SJSA1 (cell line): ENCODE measurements at regions not wholly inside any gene's neighbourhood (a gene's known extent, or its start where the extent isn't known, plus 50 kb on each side); places are given as distances from the start of the nearest gene placed in this dataset.
"Not testable (repeated sequence)": the region's sequence is repeated elsewhere in the genome, so short reads cannot be mapped to it uniquely, and the experiment has no call there.

Source experiments
- DNase-seq, 2 experiments: peaks; one replicate each; pipeline ENCODE4 v3.0.0-alpha.2; 2015 to 2020; ENCODE audit warnings: low spot score in 2 of 2, low read depth in 1 of 2
- H3K27ac ChIP-seq: fragments of 250-450 bp; sonication (Bioruptor Pico); 2 replicates; pipeline ENCODE4 v1.5.1; 2020; ENCODE audit warnings: mild to moderate bottlenecking, moderate library complexity
- H3K27me3 ChIP-seq: fragments of 250-450 bp; sonication (Bioruptor Pico); replicated peaks from 2 replicates; pipeline ENCODE4 v1.5.1; 2020; ENCODE audit warnings: mild to moderate bottlenecking, moderate library complexity
- H3K36me3 ChIP-seq: fragments of 250-450 bp; sonication (Bioruptor Pico); 2 replicates; pipeline ENCODE4 v1.5.1; 2020; ENCODE audit warnings: mild to moderate bottlenecking
- H3K4me1 ChIP-seq: fragments of 250-450 bp; sonication (Bioruptor Pico); replicated peaks from 2 replicates; pipeline ENCODE4 v1.6.1; 2021; ENCODE audit warnings: mild to moderate bottlenecking
- H3K4me3 ChIP-seq: fragments of 250-450 bp; sonication (Bioruptor Pico); 2 replicates; pipeline ENCODE4 v1.5.1; 2020; ENCODE audit warnings: mild to moderate bottlenecking
- H3K9me3 ChIP-seq: fragments of 250-450 bp; sonication (Bioruptor Pico); replicated peaks from 2 replicates; pipeline ENCODE4 v1.5.1; 2020; ENCODE audit warnings: mild to moderate bottlenecking

GRCh38 chrX:65873385-65873784, 166.5 kb downstream of the VSIG4 start:
- DNase-seq, result no peak
- no peaks in the 10 kb centered on the region for H3K27me3 ChIP-seq
- H3K9me3 ChIP-seq, result no peaks in the 10 kb centered on the region
- H3K36me3 ChIP-seq, result no peaks in the 10 kb centered on the region
- no peaks in the 10 kb centered on the region for H3K4me1 ChIP-seq
- no peak overlapping the region for H3K4me3 ChIP-seq
- H3K27ac ChIP-seq, result no peak overlapping the region

DNA sequence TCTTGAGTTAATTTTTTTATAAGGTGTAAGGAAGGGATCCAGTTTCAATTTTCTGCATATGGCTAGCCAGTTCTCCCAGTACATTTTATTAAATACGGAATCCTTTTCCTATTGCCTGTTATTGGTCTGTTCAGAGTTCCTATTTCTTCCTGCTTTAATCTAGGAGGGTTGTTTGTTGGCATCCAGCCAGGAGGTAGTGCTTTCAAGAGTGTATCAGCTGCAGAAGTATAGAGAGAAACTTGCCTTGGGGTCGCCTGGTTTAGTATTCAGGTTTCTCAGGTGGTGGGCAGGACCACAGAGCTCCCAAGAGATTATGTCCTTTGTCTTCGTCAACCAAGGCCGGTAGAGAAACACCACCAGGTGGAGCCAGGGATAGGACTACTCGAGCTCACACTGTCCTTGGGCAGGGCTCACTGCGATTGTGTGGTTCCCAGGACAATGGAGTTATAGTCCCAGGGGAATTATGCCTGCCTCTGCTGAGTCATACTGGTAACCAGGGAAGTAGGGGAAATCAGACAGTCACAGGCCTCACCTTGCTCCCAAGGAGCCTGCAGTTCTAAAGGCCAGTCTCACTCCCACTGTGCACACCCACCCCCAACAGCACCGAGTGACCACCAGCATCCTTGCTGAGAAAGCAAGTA, 168.1 kb downstream of the VSIG4 start:
- peak; percentile 8 to 44 for DNase-seq
- H3K27me3 ChIP-seq, result no peaks in the 10 kb centered on the region
- no peaks in the 10 kb centered on the region for H3K4me1 ChIP-seq
- no peaks in the 10 kb centered on the region for H3K9me3 ChIP-seq
- no peak overlapping the region for H3K27ac ChIP-seq
- H3K36me3 ChIP-seq, result no peaks in the 10 kb centered on the region
- no peak overlapping the region for H3K4me3 ChIP-seq

- H3K4me3 ChIP-seq, H3K9me3 ChIP-seq, H3K27ac ChIP-seq, H3K36me3 ChIP-seq, H3K4me1 ChIP-seq, H3K27me3 ChIP-seq, DNase-seq: not testable (repeated sequence)
These were observed 169.3 kb downstream of the VSIG4 start for GRCh38 chrX:65870544-65870943.

DNA sequence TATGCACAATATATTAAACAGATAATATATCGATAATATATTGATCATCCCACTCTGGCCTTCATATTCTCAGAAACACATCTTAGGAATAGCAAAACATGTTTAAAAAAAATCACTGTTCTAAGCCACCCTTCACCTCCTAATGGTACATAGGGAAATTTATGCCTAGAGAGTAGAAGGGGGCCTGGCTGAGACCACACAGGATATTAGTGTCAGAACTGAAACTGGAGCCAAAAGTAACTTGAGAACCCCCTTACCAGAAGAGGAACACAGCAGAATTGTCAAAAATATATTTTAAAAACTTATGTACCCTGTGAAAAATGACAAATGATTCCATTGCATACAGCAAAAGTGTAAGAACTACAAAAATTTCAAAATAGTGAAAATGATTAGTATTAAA, 173.1 kb downstream of the VSIG4 start:
- Histone ChIP-seq H3K27me3 (no peaks in the 10 kb centered on the region), H3K4me3 (no peak overlapping the region), H3K4me1 (no peaks in the 10 kb centered on the region), H3K9me3 (no peaks in the 10 kb centered on the region), H3K27ac (no peak overlapping the region), H3K36me3 (no peaks in the 10 kb centered on the region)
- DNase-seq, result no peak

- Histone ChIP-seq H3K27me3 (no peaks in the 10 kb centered on the region), H3K9me3 (no peaks in the 10 kb centered on the region), H3K4me1 (no peaks in the 10 kb centered on the region), H3K27ac (no peak overlapping the region), H3K36me3 (no peaks in the 10 kb centered on the region), H3K4me3 (no peak overlapping the region)
- DNase-seq, result no peak
These were observed 173.7 kb downstream of the VSIG4 start for GRCh38 chrX:65866146-65866545.

DNA sequence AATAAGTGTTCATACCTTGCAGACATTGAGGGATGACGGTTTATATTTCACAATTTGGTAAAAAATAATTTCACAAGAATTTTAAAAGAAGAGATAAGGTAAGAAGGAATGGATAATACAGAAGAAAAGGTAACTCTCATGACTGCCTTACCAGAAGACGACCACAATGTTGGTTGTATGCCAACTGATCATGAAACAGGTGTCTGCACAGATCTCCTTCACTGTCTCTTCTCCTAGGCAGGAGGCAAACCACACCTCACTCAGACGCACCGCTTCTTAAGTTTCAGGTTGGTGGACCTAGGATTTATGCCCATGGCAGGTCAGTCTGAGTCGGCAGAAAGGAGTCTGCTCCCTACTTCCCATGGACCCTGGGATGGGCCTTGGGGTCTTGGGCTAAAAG, 177.2 kb downstream of the VSIG4 start:
- Histone ChIP-seq H3K9me3 (no peaks in the 10 kb centered on the region), H3K27me3 (no peaks in the 10 kb centered on the region), H3K4me3 (no peak overlapping the region), H3K4me1 (no peaks in the 10 kb centered on the region), H3K27ac (no peak overlapping the region), H3K36me3 (no peaks in the 10 kb centered on the region)
- DNase-seq, result no peak

DNA sequence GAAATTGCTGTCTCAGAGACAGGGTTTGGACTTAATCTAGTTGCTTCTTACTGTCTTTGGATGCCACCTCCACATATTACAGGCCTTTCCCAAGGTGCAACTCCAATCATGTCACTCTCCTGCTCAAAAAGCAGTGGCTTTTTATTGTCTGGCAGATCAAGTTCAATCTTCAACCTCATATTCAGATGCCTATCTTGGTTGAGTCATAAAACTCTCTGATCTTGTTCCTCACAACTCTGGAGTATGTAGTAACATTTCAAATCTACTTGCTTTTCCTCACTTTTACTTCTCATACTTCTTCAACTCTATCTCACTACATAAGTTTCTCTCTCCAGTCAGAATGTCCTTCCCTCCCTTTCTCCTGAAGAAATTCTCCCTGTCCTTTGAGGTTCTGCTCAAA, 180.6 kb downstream of the VSIG4 start:
- DNase-seq, result no peak
- Histone ChIP-seq H3K27me3 (no peaks in the 10 kb centered on the region), H3K9me3 (no peaks in the 10 kb centered on the region), H3K27ac (no peak overlapping the region), H3K4me3 (no peak overlapping the region), H3K4me1 (no peaks in the 10 kb centered on the region), H3K36me3 (no peaks in the 10 kb centered on the region)

DNA sequence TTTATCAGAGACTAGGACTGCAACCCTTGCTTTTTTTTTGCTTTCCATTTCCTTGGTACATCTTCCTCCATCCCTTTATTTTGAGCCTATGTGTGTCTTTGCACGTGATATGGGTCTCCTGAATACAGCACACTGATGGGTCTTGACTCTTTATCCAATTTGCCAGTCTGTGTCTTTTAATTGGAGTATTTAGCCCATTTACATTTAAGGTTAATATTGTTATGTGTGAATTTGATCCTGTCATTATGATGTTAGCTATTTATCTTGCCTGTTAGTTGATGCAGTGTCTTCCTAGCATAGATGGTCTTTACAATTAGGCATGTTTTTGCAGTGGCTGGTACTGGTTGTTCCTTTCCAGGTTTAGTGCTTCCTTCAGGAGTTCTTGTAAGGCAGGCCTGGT, 185.4 kb downstream of the VSIG4 start:
- not testable (repeated sequence) for H3K4me3 ChIP-seq, H3K9me3 ChIP-seq, H3K27me3 ChIP-seq, H3K4me1 ChIP-seq, H3K27ac ChIP-seq, H3K36me3 ChIP-seq, DNase-seq

DNA sequence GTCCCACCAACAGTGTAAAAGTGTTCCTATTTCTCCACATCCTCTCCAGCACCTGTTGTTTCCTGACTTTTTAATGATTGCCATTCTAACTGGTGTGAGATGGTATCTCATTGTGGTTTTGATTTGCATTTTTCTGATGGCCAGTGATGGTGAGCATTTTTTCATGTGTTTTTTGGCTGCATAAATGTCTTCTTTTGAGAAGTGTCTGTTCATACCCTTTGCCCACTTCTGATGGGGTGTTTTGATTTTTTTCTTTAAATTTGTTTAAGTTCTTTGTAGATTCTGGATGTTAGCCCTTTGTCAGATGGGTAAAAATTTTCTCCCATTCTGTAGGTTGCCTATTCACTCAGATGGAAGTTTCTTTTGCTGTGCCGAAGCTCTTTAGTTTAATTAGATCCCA, 183.9 kb downstream of the MSN start:
- H3K4me1 ChIP-seq, H3K36me3 ChIP-seq, H3K9me3 ChIP-seq, H3K27ac ChIP-seq, DNase-seq, H3K4me3 ChIP-seq, H3K27me3 ChIP-seq: not testable (repeated sequence)

- not testable (repeated sequence) for H3K4me3 ChIP-seq
These were observed 183.4 kb downstream of the MSN start for GRCh38 chrX:65850821-65851220.

GRCh38 chrX:65846974-65847373, 179.5 kb downstream of the MSN start:
- no peaks in the 10 kb centered on the region for H3K9me3 ChIP-seq
- no peak overlapping the region for H3K4me3 ChIP-seq
- H3K27me3 ChIP-seq, result no peaks in the 10 kb centered on the region
- H3K4me1 ChIP-seq, result no peaks in the 10 kb centered on the region
- DNase-seq, result no peak
- no peaks in the 10 kb centered on the region for H3K36me3 ChIP-seq
- H3K27ac ChIP-seq, result no peak overlapping the region

More at GRCh38 chrX:65850821-65851220, 183.4 kb downstream of the MSN start:
- not testable (repeated sequence) for DNase-seq, H3K4me1 ChIP-seq, H3K27ac ChIP-seq, H3K27me3 ChIP-seq, H3K36me3 ChIP-seq, H3K9me3 ChIP-seq

GRCh38 chrX:65841263-65841662, 173.8 kb downstream of the MSN start:
- H3K4me3 ChIP-seq, result no peak overlapping the region
- no peaks in the 10 kb centered on the region for H3K27me3 ChIP-seq
- H3K9me3 ChIP-seq, result no peaks in the 10 kb centered on the region
- H3K36me3 ChIP-seq, result no peaks in the 10 kb centered on the region
- no peaks in the 10 kb centered on the region for H3K4me1 ChIP-seq
- no peak for DNase-seq
- H3K27ac ChIP-seq, result no peak overlapping the region

DNA sequence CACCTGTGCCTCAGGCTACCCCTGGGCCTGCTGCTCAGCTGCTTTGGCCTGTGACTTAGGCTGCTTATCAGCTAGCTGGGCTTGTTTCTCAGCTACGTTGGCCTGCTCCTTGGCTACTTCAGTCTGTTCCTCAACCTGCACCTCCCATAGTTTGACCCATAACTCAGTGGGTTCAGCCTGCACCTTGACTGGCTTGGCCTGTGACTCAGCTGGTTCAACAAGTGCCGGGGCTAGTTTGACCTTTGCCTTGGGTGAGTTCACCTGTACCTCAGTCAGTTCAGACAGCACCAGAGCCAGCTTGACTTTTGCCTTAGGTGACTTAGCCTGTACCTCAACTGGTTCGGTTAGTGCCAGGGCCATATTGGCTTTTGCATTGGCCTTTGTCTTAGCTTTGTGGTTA, 171.2 kb downstream of the MSN start:
- no peaks in the 10 kb centered on the region for H3K27me3 ChIP-seq
- H3K4me1 ChIP-seq, result no peaks in the 10 kb centered on the region
- H3K27ac ChIP-seq, result no peak overlapping the region
- no peaks in the 10 kb centered on the region for H3K36me3 ChIP-seq
- H3K4me3 ChIP-seq, result no peak overlapping the region
- H3K9me3 ChIP-seq, result no peaks in the 10 kb centered on the region
- no peak for DNase-seq

- no peaks in the 10 kb centered on the region for H3K36me3 ChIP-seq
- no peak for DNase-seq
- no peaks in the 10 kb centered on the region for H3K4me1 ChIP-seq
- H3K27ac ChIP-seq, result no peak overlapping the region
- no peaks in the 10 kb centered on the region for H3K9me3 ChIP-seq
- no peak overlapping the region for H3K4me3 ChIP-seq
- no peaks in the 10 kb centered on the region for H3K27me3 ChIP-seq
These were observed 170.6 kb downstream of the MSN start for GRCh38 chrX:65837875-65838549.

GRCh38 chrX:65831268-65831667, 163.8 kb downstream of the MSN start:
- Histone ChIP-seq H3K27me3 (no peaks in the 10 kb centered on the region), H3K27ac (no peak overlapping the region), H3K36me3 (no peaks in the 10 kb centered on the region)

More at GRCh38 chrX:65831268-65831667, 163.8 kb downstream of the MSN start:
- no peak for DNase-seq
- no peaks in the 10 kb centered on the region for H3K9me3 ChIP-seq
- no peak overlapping the region for H3K4me3 ChIP-seq
- no peaks in the 10 kb centered on the region for H3K4me1 ChIP-seq
